Stimulated activated CD4-positive, alpha-beta T cell treated with anti-CD3 and anti-CD28 coated beads, Interleukin-15, amount 100 ng/mL, for 24 hours (primary cell): ENCODE measurements at regions not wholly inside any gene's neighbourhood (a gene's known extent, or its start where the extent isn't known, plus 50 kb on each side); places are given as distances from the start of the nearest gene placed in this dataset.
"Not testable (repeated sequence)": the region's sequence is repeated elsewhere in the genome, so short reads cannot be mapped to it uniquely, and the experiment has no call there.

ENCODE experiments used
- DNase-seq: peaks from one replicate; pipeline ENCODE4 v3.0.0-alpha.2; 2020

- not testable (repeated sequence) for DNase-seq
Measured at GRCh38 chr17:77837072-77837471, 121.4 kb upstream of the TNRC6C start.

- DNase-seq, result no peak
Measured at GRCh38 chr17:77837917-77838316, 120.6 kb upstream of the TNRC6C start.

- DNase-seq, result no peak
Measured at GRCh38 chr17:77838748-77839697, 119.5 kb upstream of the TNRC6C start.

- DNase-seq, result no peak
Measured at GRCh38 chr17:77839698-77840512, 118.6 kb upstream of the TNRC6C start.

- DNase-seq, result no peak
Measured at GRCh38 chr17:77840513-77841165, 117.9 kb upstream of the TNRC6C start.

- no peak for DNase-seq
Measured at GRCh38 chr17:77841742-77842527, 116.6 kb upstream of the TNRC6C start.

- DNase-seq, result peak; percentile 51
Measured at GRCh38 chr17:77842528-77843147, 115.9 kb upstream of the TNRC6C start.

- DNase-seq, result peak; percentile 77
Measured at GRCh38 chr17:77843255-77843895, 115.1 kb upstream of the TNRC6C start.

GRCh38 chr17:77843896-77844295 lies 114.6 kb upstream of the TNRC6C start:
- no peak for DNase-seq

- DNase-seq, result no peak
Measured at GRCh38 chr17:77844681-77845080, 113.8 kb upstream of the TNRC6C start.

GRCh38 chr17:77845541-77846225 lies 112.8 kb upstream of the TNRC6C start:
- no peak for DNase-seq

GRCh38 chr17:77846531-77847085 lies 111.9 kb upstream of the TNRC6C start:
- DNase-seq, result no peak

- DNase-seq, result no peak
Measured at GRCh38 chr17:77847221-77848085, 111.0 kb upstream of the TNRC6C start.

- DNase-seq, result no peak
Measured at GRCh38 chr17:77848257-77848656, 110.2 kb upstream of the TNRC6C start.

GRCh38 chr17:77849239-77849638 lies 109.3 kb upstream of the TNRC6C start:
- DNase-seq, result no peak

- no peak for DNase-seq
Measured at GRCh38 chr17:77851921-77852320, 106.6 kb upstream of the TNRC6C start.

- no peak for DNase-seq
Measured at GRCh38 chr17:77852731-77853130, 105.8 kb upstream of the TNRC6C start.

- DNase-seq, result no peak
Measured at GRCh38 chr17:77853191-77853977, 105.1 kb upstream of the TNRC6C start.
